H1 (cell line): ENCODE measurements at regions not wholly inside any gene's neighbourhood (a gene's known extent, or its start where the extent isn't known, plus 50 kb on each side); places are given as distances from the start of the nearest gene placed in this dataset.

Experiments
- CTCF ChIA-PET: fragments of 300-600 bp; sonication (Branson Sonifier 250); formaldehyde crosslinking; loops from one replicate; lab custom pipeline; 2021; ENCODE audit not compliant: partially characterized antibody; lab: Charles Lee
- POLR2A ChIA-PET: fragments of 300-600 bp; sonication (Branson Sonifier 250); formaldehyde crosslinking; loops from one replicate; lab custom pipeline; 2021; ENCODE audit warnings: inconsistent platforms; ENCODE audit not compliant: partially characterized antibody; lab: Charles Lee
- DNase-seq, 2 experiments: peaks; one replicate each; pipeline versions ENCODE4 v3.0.0 to v3.0.0-alpha.2; 2010 to 2022; ENCODE audit warnings: low spot score in 2 of 2, low read depth in 1 of 2, mixed read lengths in 1 of 2
- FAIRE-seq: peaks from 2 replicates; lab custom pipeline; 2011; peaks lifted over from hg19 to GRCh38; lab: Jason Lieb, UNC
- H2AFZ ChIP-seq: 2 replicates; pipeline ENCODE4 v1.8.1; 2012; ENCODE audit warnings: low read length, inconsistent platforms
- H2AK5ac ChIP-seq: 2 replicates; pipeline ENCODE4 v1.6.1; 2013; ENCODE audit warnings: low read depth, low read length
- H2BK120ac ChIP-seq: replicated peaks from 2 replicates; pipeline ENCODE3; 2013; ENCODE audit warnings: low read depth, low read length, inconsistent platforms
- H2BK12ac ChIP-seq: 2 replicates; pipeline ENCODE4 v1.6.1; 2013; ENCODE audit warnings: low read depth, low read length
- H2BK15ac ChIP-seq: 2 replicates; pipeline ENCODE4 v1.6.1; 2013; ENCODE audit warnings: low read length
- H2BK20ac ChIP-seq: 2 replicates; pipeline ENCODE4 v1.6.1; 2013; ENCODE audit warnings: low read length
- H2BK5ac ChIP-seq: 2 replicates; pipeline ENCODE4 v1.6.1; 2013; ENCODE audit warnings: low read depth, low read length
- H3K14ac ChIP-seq: 2 replicates; pipeline ENCODE4 v1.6.1; 2013; ENCODE audit warnings: inconsistent platforms; ENCODE audit not compliant: insufficient read length
- H3K18ac ChIP-seq: 2 replicates; pipeline ENCODE4 v1.6.1; 2013; ENCODE audit warnings: low read length; ENCODE audit errors: extremely low read depth
- H3K23ac ChIP-seq: 2 replicates; pipeline ENCODE4 v1.6.1; 2013; ENCODE audit warnings: inconsistent platforms; ENCODE audit not compliant: insufficient read length
- H3K23me2 ChIP-seq: 2 replicates; pipeline ENCODE4 v1.6.1; 2013; ENCODE audit warnings: low read depth, low read length
- H3K27ac ChIP-seq: 2 replicates; pipeline ENCODE4 v1.6.1; 2011; ENCODE audit warnings: low read depth, low read length, inconsistent platforms
- H3K27me3 ChIP-seq, 4 experiments: replicated peaks in 1 of 4; 1 replicate in 1 of 4; 2 replicates in 3 of 4; pipeline versions ENCODE4 v1.6.1 to v1.8.1; 2011 to 2013; ENCODE audit warnings: low read length in 3 of 4, mild to moderate bottlenecking in 3 of 4, inconsistent platforms in 2 of 4, mixed read lengths in 2 of 4, moderate library complexity in 1 of 4; ENCODE audit not compliant: control insufficient read depth in 3 of 4, insufficient read depth in 3 of 4; ENCODE audit errors: extremely low read depth in 1 of 4
- H3K36me3 ChIP-seq, 4 experiments: 2 replicates each; pipeline versions ENCODE4 v1.6.1 to v1.8.1; 2011 to 2013; ENCODE audit warnings: mild to moderate bottlenecking in 4 of 4, low read length in 3 of 4, moderate library complexity in 2 of 4, control low read depth in 1 of 4, inconsistent platforms in 1 of 4; ENCODE audit not compliant: insufficient read depth in 4 of 4, control insufficient read depth in 2 of 4
- H3K4ac ChIP-seq: replicated peaks from 2 replicates; pipeline ENCODE3; 2013; ENCODE audit warnings: low read length, low read depth, mixed read lengths, inconsistent platforms; ENCODE audit not compliant: insufficient read length
- H3K4me1 ChIP-seq, 4 experiments: replicated peaks in 1 of 4; 1 replicate in 1 of 4; 2 replicates in 3 of 4; pipeline versions ENCODE4 v1.6.1 to v1.8.1; 2011 to 2013; ENCODE audit warnings: low read length in 3 of 4, inconsistent platforms in 2 of 4, mixed read lengths in 1 of 4; ENCODE audit not compliant: insufficient read depth in 4 of 4, control insufficient read depth in 3 of 4
- H3K4me2 ChIP-seq, 2 experiments: 2 replicates each; pipeline versions ENCODE4 v1.6.1 to v1.8.1; 2011 to 2013; ENCODE audit warnings: low read depth in 2 of 2, low read length in 2 of 2, control low read depth in 1 of 2, inconsistent platforms in 1 of 2, mild to moderate bottlenecking in 1 of 2; ENCODE audit not compliant: insufficient read depth in 1 of 2
- H3K4me3 ChIP-seq, 4 experiments: fragments of 200-600, 300-600 bp in 1 of 4; sonication (generic), shearing (Covaris generic), sonication (Bioruptor Twin) in 1 of 4; 2 replicates each; pipeline versions ENCODE4 v1.5.1 to v1.8.1; 2011 to 2016; ENCODE audit warnings: low read length in 4 of 4, low read depth in 3 of 4, control low read depth in 2 of 4, inconsistent platforms in 2 of 4, mild to moderate bottlenecking in 2 of 4, mixed read lengths in 1 of 4, moderate library complexity in 1 of 4; ENCODE audit not compliant: insufficient read depth in 2 of 4; ENCODE audit errors: extremely low read depth in 1 of 4
- H3K56ac ChIP-seq: replicated peaks from 2 replicates; pipeline ENCODE3; 2013; ENCODE audit warnings: low read depth, mild to moderate bottlenecking, mixed read lengths, low read length, inconsistent platforms; ENCODE audit not compliant: insufficient read length
- H3K79me1 ChIP-seq: 2 replicates; pipeline ENCODE4 v1.6.1; 2013; ENCODE audit warnings: low read depth, low read length, control low read depth
- H3K79me2 ChIP-seq, 2 experiments: 2 replicates each; pipeline versions ENCODE4 v1.6.1 to v1.8.1; 2012 to 2013; ENCODE audit warnings: low read length in 2 of 2, mild to moderate bottlenecking in 2 of 2, inconsistent platforms in 1 of 2; ENCODE audit not compliant: insufficient read depth in 2 of 2, control insufficient read depth in 1 of 2
- H3K9ac ChIP-seq, 4 experiments: replicated peaks in 1 of 4; 1 replicate in 1 of 4; 2 replicates in 3 of 4; pipeline versions ENCODE4 v1.6.1 to v1.8.1; 2011 to 2013; ENCODE audit warnings: low read depth in 3 of 4, low read length in 3 of 4, control low read depth in 2 of 4, mild to moderate bottlenecking in 2 of 4, moderate library complexity in 2 of 4, inconsistent platforms in 1 of 4; ENCODE audit errors: extremely low read depth in 1 of 4
- H3K9me3 ChIP-seq, 2 experiments: 2 replicates each; pipeline versions ENCODE4 v1.6.1 to v1.8.1; 2012 to 2013; ENCODE audit warnings: mild to moderate bottlenecking in 2 of 2, moderate library complexity in 2 of 2, control low read depth in 1 of 2, inconsistent platforms in 1 of 2, low read depth in 1 of 2, low read length in 1 of 2, mixed read lengths in 1 of 2; ENCODE audit not compliant: insufficient read depth in 2 of 2
- H4K20me1 ChIP-seq, 2 experiments: replicated peaks in 1 of 2; 2 replicates each; pipeline versions ENCODE3 to v1.8.1; 2011 to 2013; ENCODE audit warnings: inconsistent platforms in 2 of 2, low read length in 2 of 2, mild to moderate bottlenecking in 1 of 2; ENCODE audit not compliant: insufficient read depth in 2 of 2, control insufficient read depth in 1 of 2
- H4K5ac ChIP-seq: 2 replicates; pipeline ENCODE4 v1.6.1; 2013; ENCODE audit warnings: low read length, low read depth, mixed read lengths, inconsistent platforms; ENCODE audit not compliant: insufficient read length
- H4K8ac ChIP-seq: 2 replicates; pipeline ENCODE4 v1.8.0; 2013; ENCODE audit warnings: mild to moderate bottlenecking, moderate library complexity, low read length, inconsistent platforms; ENCODE audit not compliant: insufficient read depth; ENCODE audit errors: extremely low read depth
- H4K91ac ChIP-seq: replicated peaks from 2 replicates; pipeline ENCODE3; 2013; ENCODE audit warnings: low read length, mixed read lengths, inconsistent platforms; ENCODE audit not compliant: insufficient read length
- CEBPB ChIP-seq: IDR thresholded peaks from 2 replicates; pipeline ENCODE4 v1.6.1; 2012; ENCODE audit warnings: low read depth, low read length
- CHD2 ChIP-seq: IDR thresholded peaks from 2 replicates; pipeline ENCODE4 v1.6.1; 2012; ENCODE audit warnings: low read length, improper control_type of control experiment
- CREB1 ChIP-seq: IDR thresholded peaks from 2 replicates; pipeline ENCODE4 v1.6.1; 2012; ENCODE audit warnings: inconsistent platforms
- CTBP2 ChIP-seq: IDR thresholded peaks from 2 replicates; pipeline ENCODE4 v1.7.0; 2011; ENCODE audit warnings: borderline replicate concordance, mild to moderate bottlenecking, moderate library complexity, mixed read lengths, low read length; ENCODE audit not compliant: insufficient read depth, insufficient read length
- JUN ChIP-seq: IDR thresholded peaks from 2 replicates; pipeline ENCODE4 v1.6.1; 2011; ENCODE audit warnings: low read depth, mild to moderate bottlenecking, improper control_type of control experiment, low read length
- KDM1A ChIP-seq: fragments of 200-600, 300-600 bp; sonication (generic); IDR thresholded peaks from 2 replicates; pipeline ENCODE4 v1.7.1; 2016; ENCODE audit warnings: mild to moderate bottlenecking, low read length, borderline replicate concordance
- RAD21 ChIP-seq, 2 experiments: IDR thresholded peaks in 1 of 2; conservative IDR thresholded peaks in 1 of 2; 2 replicates each; pipeline ENCODE4 v1.6.1; 2011; ENCODE audit warnings: low read depth in 2 of 2, low read length in 2 of 2, improper control_type of control experiment in 1 of 2, inconsistent platforms in 1 of 2, mild to moderate bottlenecking in 1 of 2, moderate library complexity in 1 of 2
- RNF2 ChIP-seq: fragments of 200-900, 300-1000 bp; sonication (generic); IDR thresholded peaks from 2 replicates; pipeline ENCODE4 v1.7.1; 2016; ENCODE audit warnings: borderline replicate concordance, low read depth, mild to moderate bottlenecking, antibody characterized with exemption, low read length; ENCODE audit not compliant: poor library complexity, severe bottlenecking; ENCODE audit errors: missing control alignments
- SP2 ChIP-seq: IDR thresholded peaks from 2 replicates; pipeline ENCODE4 v1.6.1; 2012; ENCODE audit warnings: mild to moderate bottlenecking, low read length, inconsistent platforms
- WGBS, 2 experiments: shearing (Covaris generic) in 1 of 2; methylation state at CpG; one replicate each; pipeline versions ENCODE4 v1.1.6 to v1.1.7; 2013 to 2015; ENCODE audit warnings: low lambda C conversion rate in 2 of 2, mixed read lengths in 2 of 2, inconsistent platforms in 1 of 2, low coverage in 1 of 2, missing lambda C conversion rate in 1 of 2; ENCODE audit not compliant: insufficient replicate concordance in 2 of 2, insufficient coverage in 1 of 2, insufficient read length in 1 of 2; ENCODE audit errors: extremely low coverage in 1 of 2, missing lambda C conversion rate in 1 of 2; 5-methylcytosine and 5-hydroxymethylcytosine counted together
- TF ChIP-seq, protein P1 (sequence below): IDR thresholded peaks from 2 replicates; pipeline ENCODE4 v1.6.1; 2011; ENCODE audit warnings: low read depth, mild to moderate bottlenecking, low read length; ENCODE audit not compliant: insufficient read depth
- TF ChIP-seq, protein P2 (sequence below): IDR thresholded peaks from 2 replicates; pipeline ENCODE4 v1.6.1; 2012; ENCODE audit warnings: low read length, inconsistent platforms

DNA sequence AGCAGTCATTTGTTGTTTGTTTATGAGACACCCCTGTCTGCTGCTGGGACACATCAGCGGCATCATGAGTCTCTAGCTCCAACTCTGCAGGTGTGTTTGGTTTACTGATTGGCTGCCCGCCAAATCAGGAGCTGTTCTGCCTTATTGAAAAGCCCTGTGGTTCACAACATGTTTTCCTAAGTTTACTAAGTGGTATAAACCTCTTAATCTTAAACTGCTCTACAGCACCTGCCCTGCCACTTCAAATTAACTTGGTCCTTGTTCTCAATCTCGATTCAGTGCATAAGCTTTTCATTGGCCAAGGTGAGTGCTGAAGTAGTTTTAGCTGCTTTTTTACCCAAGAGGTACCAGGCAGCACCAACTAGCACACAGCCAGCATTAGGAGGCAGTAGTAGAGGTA is 77.8 kb upstream of the WDR72 start:
- H2BK5ac ChIP-seq = no peak overlapping the region
- H3K36me3 ChIP-seq = no peaks in the 10 kb centered on the region
- no peaks in the 10 kb centered on the region for H4K20me1 ChIP-seq
- H3K23ac ChIP-seq = no peak overlapping the region
- H2BK120ac ChIP-seq = no peak overlapping the region
- no peaks in the 10 kb centered on the region for H3K27me3 ChIP-seq
- H3K9ac ChIP-seq = no peak overlapping the region
- no peak overlapping the region for H3K18ac ChIP-seq
- no peak overlapping the region for H3K4me2 ChIP-seq
- no peak overlapping the region for H3K4me3 ChIP-seq
- H3K9me3 ChIP-seq = no peaks in the 10 kb centered on the region; a peak in 1 of 4 replicates
- DNase-seq = no peak
- H3K79me2 ChIP-seq = no peaks in the 10 kb centered on the region
- no peak overlapping the region for H2BK12ac ChIP-seq
- no peak overlapping the region for H4K91ac ChIP-seq
- H3K56ac ChIP-seq = no peak overlapping the region
- TF ChIP-seq RNF2 (no peak), CTBP2 (no peak), RAD21 (IDR thresholded peaks at IDR 0.05 in 1 of 2, conservative IDR thresholded peaks at IDR 0.05 in 1 of 2; ENCODE audit: low read depth in 2 of 2, low read length in 2 of 2) (no peak), CHD2 (no peak), CREB1 (no peak), SP2 (no peak), CEBPB (no peak), JUN (no peak), KDM1A (no peak)
- TF ChIP-seq, protein P1, sequence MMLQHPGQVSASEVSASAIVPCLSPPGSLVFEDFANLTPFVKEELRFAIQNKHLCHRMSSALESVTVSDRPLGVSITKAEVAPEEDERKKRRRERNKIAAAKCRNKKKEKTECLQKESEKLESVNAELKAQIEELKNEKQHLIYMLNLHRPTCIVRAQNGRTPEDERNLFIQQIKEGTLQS = no peak
- TF ChIP-seq, protein P2, sequence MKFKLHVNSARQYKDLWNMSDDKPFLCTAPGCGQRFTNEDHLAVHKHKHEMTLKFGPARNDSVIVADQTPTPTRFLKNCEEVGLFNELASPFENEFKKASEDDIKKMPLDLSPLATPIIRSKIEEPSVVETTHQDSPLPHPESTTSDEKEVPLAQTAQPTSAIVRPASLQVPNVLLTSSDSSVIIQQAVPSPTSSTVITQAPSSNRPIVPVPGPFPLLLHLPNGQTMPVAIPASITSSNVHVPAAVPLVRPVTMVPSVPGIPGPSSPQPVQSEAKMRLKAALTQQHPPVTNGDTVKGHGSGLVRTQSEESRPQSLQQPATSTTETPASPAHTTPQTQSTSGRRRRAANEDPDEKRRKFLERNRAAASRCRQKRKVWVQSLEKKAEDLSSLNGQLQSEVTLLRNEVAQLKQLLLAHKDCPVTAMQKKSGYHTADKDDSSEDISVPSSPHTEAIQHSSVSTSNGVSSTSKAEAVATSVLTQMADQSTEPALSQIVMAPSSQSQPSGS = no peak
- ChIA-PET POLR2A (no interaction called here), CTCF (interaction anchor here (0.8 kb wide), 2 partner anchors 10 to 30 kb away, joined by 3 read pairs; no protein-coding TSS in a partner anchor)
- H3K14ac ChIP-seq = no peak overlapping the region
- H3K27ac ChIP-seq = no peak overlapping the region
- no peaks in the 10 kb centered on the region for H3K23me2 ChIP-seq
- peaks cover 0 to 2% (median 0%) of the 10 kb centered on the region in 4 experiments; a peak in 1 of 7 replicates for H3K4me1 ChIP-seq
- no peak overlapping the region for H2AFZ ChIP-seq
- no peak overlapping the region for H3K4ac ChIP-seq
- H2BK15ac ChIP-seq = no peak overlapping the region
- no peak overlapping the region for H2AK5ac ChIP-seq
- H4K8ac ChIP-seq = no peak overlapping the region
- no peak overlapping the region for H2BK20ac ChIP-seq
- no peaks in the 10 kb centered on the region for H3K79me1 ChIP-seq
- 87% methylated on average over 3 of the region's 3 CpGs; no CpG with 5 or more reads in 1 of the 2 experiments for WGBS, 2 experiments
- no peak overlapping the region for H4K5ac ChIP-seq
- FAIRE-seq = no peak
